Panc1 (cell line): ENCODE measurements at regions not wholly inside any gene's neighbourhood (a gene's known extent, or its start where the extent isn't known, plus 50 kb on each side); places are given as distances from the start of the nearest gene placed in this dataset.

Experiments
- ATAC-seq: fragments of 200-7000 bp; cut with Tn5 transposase; 2 replicates; pipeline ENCODE4 v1.9.1; 2020; ENCODE audit warnings: mild to moderate bottlenecking, moderate library complexity
- BruUV-seq: library from RNA; stranded (reverse); fragments of 400-500 nt; replicated peaks from 2 replicates; lab custom pipeline; 2021; lab: Mats Ljungman, UMichigan
- CTCF ChIA-PET: fragments of 300-600 bp; sonication (Branson Sonifier 250); formaldehyde crosslinking; loops from one replicate; lab custom pipeline; 2022; ENCODE audit warnings: antibody characterized with exemption; lab: Charles Lee
- POLR2A ChIA-PET: fragments of 300-600 bp; sonication (Branson Sonifier 250); formaldehyde crosslinking; loops from one replicate; lab custom pipeline; 2022; ENCODE audit warnings: antibody characterized with exemption; lab: Charles Lee
- DNase-seq: peaks from one replicate; pipeline ENCODE4 v3.0.0-alpha.2; 2010; ENCODE audit warnings: low read depth, low spot score
- H3K27ac ChIP-seq: 2 replicates; pipeline ENCODE4 v1.5.1; 2011; ENCODE audit warnings: mild to moderate bottlenecking, low read length, inconsistent platforms
- H3K27me3 ChIP-seq: fragments of 200-500 bp; sonication (Bioruptor generic); 2 replicates; pipeline ENCODE4 v1.6.0; 2014; ENCODE audit warnings: low read length, inconsistent platforms; ENCODE audit not compliant: control insufficient read depth, insufficient read depth
- H3K36me3 ChIP-seq: fragments of 200-500 bp; sonication (Bioruptor generic); 2 replicates; pipeline ENCODE4 v1.5.1; 2014; ENCODE audit warnings: inconsistent platforms, mild to moderate bottlenecking, low read length, moderate library complexity; ENCODE audit not compliant: control insufficient read depth, insufficient read depth
- H3K4me1 ChIP-seq: 2 replicates; pipeline ENCODE4 v1.5.1; 2011; ENCODE audit warnings: inconsistent platforms, mild to moderate bottlenecking, low read length, moderate library complexity; ENCODE audit not compliant: control insufficient read depth, insufficient read depth
- H3K4me3 ChIP-seq, 2 experiments: 2 replicates each; pipeline ENCODE4 v1.5.1; 2011 to 2012; ENCODE audit warnings: low read depth in 2 of 2, low read length in 2 of 2, mild to moderate bottlenecking in 2 of 2, inconsistent platforms in 1 of 2, moderate library complexity in 1 of 2
- H3K9me3 ChIP-seq: fragments of 200-500 bp; sonication (Bioruptor generic); 2 replicates; pipeline ENCODE4 v1.5.1; 2014; ENCODE audit warnings: low read depth, mild to moderate bottlenecking, inconsistent platforms, low read length, moderate library complexity; ENCODE audit not compliant: control insufficient read depth, insufficient read depth
- POLR2AphosphoS5 ChIP-seq: IDR thresholded peaks from 2 replicates; pipeline ENCODE4 v1.6.1; 2012; ENCODE audit warnings: mild to moderate bottlenecking, low read depth, low read length, moderate library complexity
- REST ChIP-seq, 2 experiments: IDR thresholded peaks; 2 replicates each; pipeline ENCODE4 v1.6.1; 2011 to 2012; ENCODE audit warnings: low read depth in 2 of 2, control low read depth in 1 of 2, low read length in 1 of 2, mild to moderate bottlenecking in 1 of 2, moderate library complexity in 1 of 2; ENCODE audit not compliant: insufficient read depth in 1 of 2
- SIN3A ChIP-seq: IDR thresholded peaks from 2 replicates; pipeline ENCODE4 v1.6.1; 2012; ENCODE audit warnings: low read depth, mild to moderate bottlenecking, low read length, moderate library complexity, borderline replicate concordance; ENCODE audit not compliant: insufficient read depth
- TCF7L2 ChIP-seq: IDR thresholded peaks from 2 replicates; pipeline ENCODE4 v1.6.1; 2011; ENCODE audit warnings: mild to moderate bottlenecking, low read depth, low read length, inconsistent platforms
- in situ Hi-C: cut with HindIII; loops from 2 replicates; pipeline ENCODE4 v1.10.0; 2016; ENCODE audit warnings: low sequenced_read_pairs, low pct_unique_long_range_greater_than_20kb
- intact Hi-C: fragments of 100-400 bp; cut with micrococcal nuclease; formaldehyde crosslinking; loops from one replicate; pipeline ENCODE4 v1.10.0; 2022; ENCODE audit not compliant: unreplicated experiment
- TF ChIP-seq, protein P1 (sequence below): fragments of 450-650 bp; IDR thresholded peaks from 2 replicates; pipeline ENCODE4 v1.5.1; 2017; ENCODE audit warnings: mild to moderate bottlenecking

- H3K4me1 ChIP-seq: no peaks in the 10 kb centered on the region
- H3K36me3 ChIP-seq: no peaks in the 10 kb centered on the region
- no peak overlapping the region for H3K27ac ChIP-seq
- CTCF ChIA-PET: no interaction called here
- POLR2A ChIA-PET: no interaction called here
- H3K27me3 ChIP-seq: no peaks in the 10 kb centered on the region
- H3K4me3 ChIP-seq: no peak overlapping the region
- ATAC-seq (no peak), DNase-seq (no peak)
- TF ChIP-seq REST (IDR thresholded peaks at IDR 0.05; ENCODE audit: insufficient read depth in 1 of 2, low read depth in 2 of 2, low read length in 1 of 2) (no peak), TCF7L2 (no peak), POLR2AphosphoS5 (no peak), SIN3A (no peak)
- TF ChIP-seq, protein P1, sequence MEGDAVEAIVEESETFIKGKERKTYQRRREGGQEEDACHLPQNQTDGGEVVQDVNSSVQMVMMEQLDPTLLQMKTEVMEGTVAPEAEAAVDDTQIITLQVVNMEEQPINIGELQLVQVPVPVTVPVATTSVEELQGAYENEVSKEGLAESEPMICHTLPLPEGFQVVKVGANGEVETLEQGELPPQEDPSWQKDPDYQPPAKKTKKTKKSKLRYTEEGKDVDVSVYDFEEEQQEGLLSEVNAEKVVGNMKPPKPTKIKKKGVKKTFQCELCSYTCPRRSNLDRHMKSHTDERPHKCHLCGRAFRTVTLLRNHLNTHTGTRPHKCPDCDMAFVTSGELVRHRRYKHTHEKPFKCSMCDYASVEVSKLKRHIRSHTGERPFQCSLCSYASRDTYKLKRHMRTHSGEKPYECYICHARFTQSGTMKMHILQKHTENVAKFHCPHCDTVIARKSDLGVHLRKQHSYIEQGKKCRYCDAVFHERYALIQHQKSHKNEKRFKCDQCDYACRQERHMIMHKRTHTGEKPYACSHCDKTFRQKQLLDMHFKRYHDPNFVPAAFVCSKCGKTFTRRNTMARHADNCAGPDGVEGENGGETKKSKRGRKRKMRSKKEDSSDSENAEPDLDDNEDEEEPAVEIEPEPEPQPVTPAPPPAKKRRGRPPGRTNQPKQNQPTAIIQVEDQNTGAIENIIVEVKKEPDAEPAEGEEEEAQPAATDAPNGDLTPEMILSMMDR: no peak
- in situ Hi-C loops (no loop called here), intact Hi-C loops (no loop called here)
- H3K9me3 ChIP-seq: no peaks in the 10 kb centered on the region
- no TSS peak for BruUV-seq
Observed at GRCh38 chr13:105906746-105907145, 628.7 kb downstream of the EFNB2 start.

- POLR2A ChIA-PET: no interaction called here
- CTCF ChIA-PET: no interaction called here
- Histone ChIP-seq H3K27me3 (no peaks in the 10 kb centered on the region), H3K27ac (no peak overlapping the region), H3K4me3 (no peak overlapping the region), H3K4me1 (no peaks in the 10 kb centered on the region), H3K9me3 (no peaks in the 10 kb centered on the region), H3K36me3 (no peaks in the 10 kb centered on the region)
- no peak for ATAC-seq
- intact Hi-C loops: no loop called here
- TF ChIP-seq, protein P1: no peak
- TF ChIP-seq REST (IDR thresholded peaks at IDR 0.05; ENCODE audit: insufficient read depth in 1 of 2, low read depth in 2 of 2, low read length in 1 of 2) (no peak), SIN3A (no peak), POLR2AphosphoS5 (no peak), TCF7L2 (no peak)
- no TSS peak for BruUV-seq
- in situ Hi-C loops: no loop called here
- no peak for DNase-seq
Observed at GRCh38 chr13:105904034-105904742, 631.3 kb downstream of the EFNB2 start.
